ENCODE measurements at regions not wholly inside any gene's neighbourhood (a gene's known extent, or its start where the extent isn't known, plus 50 kb on each side); places are given as distances from the start of the nearest gene placed in this dataset.
"Not testable (repeated sequence)": the region's sequence is repeated elsewhere in the genome, so short reads cannot be mapped to it uniquely, and the experiment has no call there.

DNA sequence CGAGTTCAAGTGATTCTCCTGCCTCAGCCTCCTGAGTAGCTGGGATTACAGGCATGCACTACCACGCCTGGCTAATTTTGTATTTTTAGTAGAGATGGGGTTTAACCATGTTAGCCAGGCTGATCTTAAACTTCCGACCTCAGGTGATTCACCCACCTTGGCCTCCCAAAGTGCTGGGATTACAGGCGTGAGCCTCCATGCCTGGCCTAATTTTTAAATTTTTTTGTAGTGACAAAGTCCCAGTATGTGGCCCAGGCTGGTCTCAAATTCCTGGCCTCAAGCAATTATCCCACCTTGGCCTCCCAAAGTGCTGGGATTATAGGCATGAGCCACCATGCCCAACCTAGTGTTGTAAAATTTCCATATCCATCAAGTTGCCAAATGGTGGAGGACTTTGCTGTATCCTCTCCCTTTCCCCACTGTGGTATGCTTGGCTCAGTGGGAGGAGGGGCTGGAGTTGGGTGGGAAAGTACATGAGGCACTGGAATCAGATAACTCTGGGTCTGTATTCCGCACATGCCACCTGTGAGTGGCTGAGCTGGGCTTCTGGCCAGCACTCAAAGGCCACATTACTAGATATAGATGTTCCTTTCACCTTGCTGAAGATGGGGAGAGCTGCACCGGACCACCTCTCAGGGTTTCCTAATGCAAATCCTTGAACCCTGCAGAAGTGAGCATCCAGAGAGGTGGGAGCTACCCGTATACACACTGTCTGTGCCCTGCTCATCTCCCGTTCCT is 252.6 kb downstream of the GOLGA6L6 start:
- DNase-seq (ENCODE audit: low spot score), result not testable (repeated sequence)

DNA sequence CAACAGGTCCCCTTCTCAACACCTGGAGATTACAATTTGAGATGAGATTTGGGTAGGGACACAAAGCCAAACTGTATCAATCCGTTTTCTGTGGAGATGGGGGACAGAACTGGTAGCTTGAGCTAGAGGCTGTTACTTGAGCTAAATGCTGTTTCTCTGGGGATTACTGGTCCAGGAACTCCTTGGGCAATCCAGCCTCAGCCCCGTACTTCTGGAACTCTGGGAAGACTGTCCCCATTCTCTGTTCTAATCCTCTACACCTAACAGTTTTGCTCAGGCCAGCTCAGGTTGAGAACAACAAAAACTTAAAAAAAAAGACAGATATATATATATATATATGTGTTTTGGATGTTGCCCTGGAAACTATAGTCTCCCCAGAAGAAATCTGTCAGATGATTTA is 255.0 kb downstream of the GOLGA6L6 start:
- DNase-seq (ENCODE audit: low spot score), result not testable (repeated sequence)

DNA sequence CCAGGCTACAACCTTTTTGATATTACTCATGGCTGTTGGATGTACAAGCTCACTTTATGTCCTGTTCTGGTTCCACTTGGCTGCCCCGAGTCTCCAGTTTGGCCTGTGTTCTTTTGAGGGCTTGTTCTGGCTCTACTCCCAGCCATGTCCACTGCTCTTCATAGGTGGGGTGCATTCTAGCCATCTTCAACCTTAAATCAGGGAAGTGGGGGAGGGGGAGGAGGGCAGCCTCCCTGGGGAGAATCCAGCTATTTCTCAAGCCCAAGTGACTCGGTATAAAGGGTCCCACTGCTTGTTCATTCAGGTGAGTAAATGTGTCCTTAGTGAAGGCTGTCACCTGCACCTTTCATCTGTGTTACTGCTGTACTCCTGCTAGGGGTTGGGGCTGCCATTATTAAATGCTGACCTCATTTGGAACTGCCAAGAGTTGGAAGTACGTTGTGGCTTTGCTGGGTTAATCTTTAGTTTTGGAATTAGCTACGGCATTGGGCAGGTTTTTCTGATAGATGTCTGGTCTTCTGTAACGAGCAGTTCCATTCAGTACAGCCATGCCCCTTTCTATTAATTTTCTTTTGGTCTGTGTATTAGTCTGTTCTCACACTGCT is 255.8 kb downstream of the GOLGA6L6 start:
- not testable (repeated sequence) for DNase-seq (ENCODE audit: low spot score)

- not testable (repeated sequence) for DNase-seq (ENCODE audit: low spot score)
Observed at GRCh38 chr15:20284891-20285535, 256.6 kb downstream of the GOLGA6L6 start.

GRCh38 chr15:20283651-20284050 is 257.9 kb downstream of the GOLGA6L6 start:
- not testable (repeated sequence) for DNase-seq (ENCODE audit: low spot score)

DNA sequence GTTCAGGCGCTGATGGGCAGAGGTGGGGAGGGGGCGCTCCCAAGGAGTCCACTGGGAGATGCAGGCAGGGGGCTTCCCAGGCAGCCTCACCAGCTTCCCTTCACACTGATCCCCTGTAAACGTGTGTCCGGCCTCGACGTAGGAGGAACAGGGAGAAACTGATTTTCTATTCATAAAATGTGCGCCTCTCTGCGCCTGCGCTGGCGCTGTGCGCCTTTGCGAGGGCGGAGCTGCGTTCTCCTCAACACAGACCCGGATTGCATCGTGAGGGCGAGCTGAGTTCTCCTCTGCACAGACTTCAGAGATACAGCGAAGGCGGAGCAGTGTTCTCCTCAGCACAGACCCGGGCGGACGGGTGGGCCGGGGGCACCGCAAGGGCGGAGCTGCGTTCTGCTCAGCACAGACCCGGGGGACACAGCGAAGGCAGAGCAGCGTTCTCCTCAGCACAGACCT is 259.1 kb downstream of the GOLGA6L6 start:
- DNase-seq (ENCODE audit: low spot score), result not testable (repeated sequence)

GRCh38 chr15:20281567-20282275 is 259.9 kb downstream of the GOLGA6L6 start:
- not testable (repeated sequence) for DNase-seq (ENCODE audit: low spot score)

- no peak for DNase-seq (ENCODE audit: low spot score)
Observed at GRCh38 chr15:20280933-20281463, 260.6 kb downstream of the GOLGA6L6 start.

DNA sequence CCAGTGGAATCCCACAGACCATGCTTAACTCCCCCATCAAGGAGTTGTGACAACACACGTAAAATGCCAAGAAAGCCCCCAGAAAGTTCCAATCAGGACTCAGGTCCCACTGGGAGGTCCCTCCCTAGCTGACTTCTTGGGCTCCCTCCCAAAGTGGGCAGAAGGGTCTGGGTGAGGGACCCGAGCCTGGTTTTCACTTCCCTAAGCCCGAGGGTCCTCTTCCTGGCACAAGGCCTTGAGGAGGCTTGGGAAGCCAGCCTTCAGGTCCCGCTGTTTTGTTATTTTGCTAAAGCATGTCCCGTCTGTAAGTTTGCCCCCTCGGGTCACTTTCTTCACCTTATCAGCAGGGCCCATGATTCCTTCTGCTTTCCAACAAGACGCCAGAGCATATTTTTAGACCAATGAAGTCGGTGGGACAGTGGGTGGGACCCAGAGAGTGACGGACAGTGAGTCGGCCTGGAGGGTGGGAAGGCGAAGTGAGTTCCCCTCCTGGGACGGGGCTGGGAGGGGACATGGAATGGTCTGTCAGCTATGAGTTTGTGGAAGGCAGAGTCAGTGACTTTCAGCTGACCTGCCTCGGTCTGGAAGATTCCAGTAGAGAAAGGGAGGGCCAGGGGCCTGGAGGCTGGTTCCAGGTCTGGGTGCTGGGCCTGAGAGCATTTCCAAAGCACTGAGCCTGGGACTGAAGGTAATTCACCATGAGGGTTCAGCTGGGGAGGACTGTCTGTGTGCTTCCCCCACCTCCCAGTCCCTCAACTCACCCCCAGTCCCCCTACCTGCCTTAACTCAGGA is 261.3 kb downstream of the GOLGA6L6 start:
- not testable (repeated sequence) for DNase-seq (ENCODE audit: low spot score)

GRCh38 chr15:20279056-20279455 is 262.5 kb downstream of the GOLGA6L6 start:
- DNase-seq (ENCODE audit: low spot score), result not testable (repeated sequence)

- DNase-seq (ENCODE audit: low spot score), result not testable (repeated sequence)
Observed at GRCh38 chr15:20278376-20278775, 263.2 kb downstream of the GOLGA6L6 start.

GRCh38 chr15:20277451-20277850 is 264.1 kb downstream of the GOLGA6L6 start:
- not testable (repeated sequence) for DNase-seq (ENCODE audit: low spot score)

DNA sequence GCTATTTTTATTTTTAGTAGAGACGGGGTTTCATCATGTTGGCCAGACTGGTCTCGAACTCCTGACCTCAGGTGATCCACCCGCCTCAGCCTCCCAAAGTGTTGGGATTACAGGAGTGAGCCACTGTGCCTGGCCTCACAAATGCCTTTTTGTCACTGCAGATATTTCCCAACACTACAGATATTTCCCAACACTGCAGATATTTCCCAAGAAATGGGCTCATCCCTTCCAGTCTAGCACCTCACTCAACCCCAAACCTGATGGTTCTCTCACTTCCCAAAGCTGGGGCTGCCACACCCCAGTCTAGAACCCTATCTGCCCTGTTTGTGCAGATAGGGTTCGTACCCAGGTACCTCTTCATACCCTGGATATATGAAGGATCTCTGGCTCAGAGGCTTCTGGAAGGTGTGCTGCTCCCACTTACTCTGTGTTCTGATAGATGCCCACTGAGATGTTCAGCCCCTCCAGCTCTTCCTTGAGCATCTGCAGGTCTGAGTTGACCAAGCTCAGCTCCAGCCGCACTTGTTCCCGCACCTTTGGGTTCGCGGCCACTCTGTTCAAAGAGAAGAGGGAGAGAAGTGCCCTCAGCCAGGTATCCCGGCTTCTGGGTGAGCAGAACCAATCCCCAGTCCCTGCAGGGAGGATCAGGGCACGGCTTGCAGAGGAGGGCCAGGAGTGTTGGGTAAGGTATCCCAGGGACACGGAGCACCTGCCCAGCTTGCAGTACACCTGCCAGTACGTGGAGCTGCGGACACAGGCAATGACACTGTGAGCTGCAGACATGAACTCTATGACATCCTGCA is 265.1 kb downstream of the GOLGA6L6 start:
- DNase-seq (ENCODE audit: low spot score), result not testable (repeated sequence)

GRCh38 chr15:20275373-20275967 is 266.1 kb downstream of the GOLGA6L6 start:
- not testable (repeated sequence) for DNase-seq (ENCODE audit: low spot score)

DNA sequence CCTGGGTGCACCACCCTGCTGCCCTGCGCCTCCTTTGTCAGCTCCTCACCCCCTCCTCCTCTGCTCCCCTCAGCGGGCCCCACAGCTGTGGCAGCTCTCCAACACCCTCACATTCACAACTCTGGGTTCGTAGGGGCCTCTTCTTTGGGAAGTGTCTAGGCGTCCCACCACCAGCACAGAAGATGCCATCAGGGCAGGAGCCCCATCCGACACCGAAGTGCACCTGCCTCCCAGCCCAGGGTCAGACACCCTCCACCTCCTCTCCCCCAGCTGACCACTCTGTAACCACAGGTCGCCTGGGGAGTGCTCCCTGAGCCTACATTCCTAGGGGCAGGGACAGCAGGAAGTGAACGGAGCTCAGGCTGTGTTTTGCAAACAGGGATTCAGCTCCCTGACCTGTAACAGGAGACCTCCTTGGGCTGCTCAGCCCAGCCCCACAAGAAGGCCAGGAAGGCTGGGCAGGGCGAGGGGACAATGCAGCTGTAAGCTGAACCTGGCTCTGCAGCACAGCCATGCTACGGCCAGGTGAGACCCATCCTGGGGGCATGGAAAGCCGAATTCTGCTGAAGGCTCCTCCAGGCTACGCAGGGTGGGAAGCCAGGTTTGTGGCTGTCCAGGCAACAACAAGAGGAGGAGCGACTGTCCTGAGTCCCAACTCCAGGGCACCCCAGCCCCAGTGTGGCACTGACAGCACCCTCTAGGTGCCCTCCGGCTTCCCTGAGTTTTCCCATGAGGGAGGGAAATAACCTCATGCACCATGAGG is 269.0 kb downstream of the GOLGA6L6 start:
- no peak for DNase-seq (ENCODE audit: low spot score)

GRCh38 chr15:20271647-20272046 is 270.0 kb downstream of the GOLGA6L6 start:
- no peak for DNase-seq (ENCODE audit: low spot score)

DNA sequence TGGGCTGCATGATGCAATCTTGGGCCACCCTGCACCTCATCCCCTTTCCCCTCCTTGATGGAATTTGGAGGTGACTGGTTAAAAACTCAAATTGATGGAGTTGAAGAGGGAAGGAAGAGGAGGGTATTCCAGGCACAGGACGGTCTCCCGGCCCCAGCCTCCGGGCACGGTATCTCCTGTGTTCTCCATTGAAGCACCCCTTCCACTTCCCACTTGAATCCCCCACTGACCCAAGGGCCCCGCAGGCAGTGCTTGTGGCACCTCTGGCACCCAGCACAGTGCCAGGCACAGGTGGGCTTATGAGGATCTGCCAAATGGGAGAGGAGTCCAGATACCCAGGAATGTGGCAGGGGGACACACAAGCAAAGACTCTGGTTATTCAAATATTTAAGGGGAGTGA is 271.6 kb downstream of the GOLGA6L6 start:
- DNase-seq (ENCODE audit: low spot score), result not testable (repeated sequence)

DNA sequence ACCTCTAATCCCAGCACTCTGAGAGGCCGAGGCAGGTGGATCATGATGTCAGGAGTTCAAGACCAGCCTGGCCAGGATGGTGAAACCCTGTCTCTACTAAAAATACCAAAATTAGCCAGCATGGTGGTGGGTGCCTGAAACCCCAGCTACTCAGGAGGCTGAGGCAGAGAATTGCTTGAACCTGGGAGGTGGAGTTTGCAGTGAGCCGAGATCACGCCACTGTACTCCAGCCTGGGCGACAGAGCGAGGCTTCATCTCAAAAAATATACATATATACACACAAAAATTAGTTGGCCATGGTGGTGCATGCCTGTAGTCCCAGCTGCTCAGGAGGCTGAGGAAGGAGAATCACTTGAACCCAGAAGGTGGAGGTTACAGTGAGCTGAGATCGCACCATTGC is 273.6 kb downstream of the GOLGA6L6 start:
- DNase-seq (ENCODE audit: low spot score), result not testable (repeated sequence)

Data from activated CD4-positive, alpha-beta T cell treated with anti-CD3 and anti-CD28 coated beads, Interleukin-2, Interleukin-4, amounts not matched to agents 100 ng/mL and 50 ng/mL, durations not matched to agents 16 hours and 8 hours (primary cell).